ENCODE measurements at regions not wholly inside any gene's neighbourhood (a gene's known extent, or its start where the extent isn't known, plus 50 kb on each side); places are given as distances from the start of the nearest gene placed in this dataset.

GRCh38 chr4:112861691-112862674, 187.5 kb upstream of the ANK2 start:
- no peak for ATAC-seq (ENCODE audit: insufficient number of reproducible peaks, low FRiP score, low read depth)
- H3K36me3 ChIP-seq = no peaks in the 10 kb centered on the region
- H3K4me3 ChIP-seq = peak overlapping the region; percentile 32
- H3K27ac ChIP-seq = peak overlapping the region in 1 of 2 donors; percentile 27
- H3K9me3 ChIP-seq = no peaks in the 10 kb centered on the region
- DNase-seq (ENCODE audit: low spot score) = no peak
- H3K27me3 ChIP-seq (replicated peaks; ENCODE audit: insufficient read depth) = no peaks in the 10 kb centered on the region
- TF ChIP-seq, protein P1, sequence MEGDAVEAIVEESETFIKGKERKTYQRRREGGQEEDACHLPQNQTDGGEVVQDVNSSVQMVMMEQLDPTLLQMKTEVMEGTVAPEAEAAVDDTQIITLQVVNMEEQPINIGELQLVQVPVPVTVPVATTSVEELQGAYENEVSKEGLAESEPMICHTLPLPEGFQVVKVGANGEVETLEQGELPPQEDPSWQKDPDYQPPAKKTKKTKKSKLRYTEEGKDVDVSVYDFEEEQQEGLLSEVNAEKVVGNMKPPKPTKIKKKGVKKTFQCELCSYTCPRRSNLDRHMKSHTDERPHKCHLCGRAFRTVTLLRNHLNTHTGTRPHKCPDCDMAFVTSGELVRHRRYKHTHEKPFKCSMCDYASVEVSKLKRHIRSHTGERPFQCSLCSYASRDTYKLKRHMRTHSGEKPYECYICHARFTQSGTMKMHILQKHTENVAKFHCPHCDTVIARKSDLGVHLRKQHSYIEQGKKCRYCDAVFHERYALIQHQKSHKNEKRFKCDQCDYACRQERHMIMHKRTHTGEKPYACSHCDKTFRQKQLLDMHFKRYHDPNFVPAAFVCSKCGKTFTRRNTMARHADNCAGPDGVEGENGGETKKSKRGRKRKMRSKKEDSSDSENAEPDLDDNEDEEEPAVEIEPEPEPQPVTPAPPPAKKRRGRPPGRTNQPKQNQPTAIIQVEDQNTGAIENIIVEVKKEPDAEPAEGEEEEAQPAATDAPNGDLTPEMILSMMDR (IDR thresholded peaks at IDR 0.05) = no peak
- peaks cover 8 to 12% of the 10 kb centered on the region in 2 donors for H3K4me1 ChIP-seq (ENCODE audit: control insufficient read depth in 1 of 2, low read depth in 2 of 2)

GRCh38 chr4:112865443-112865842, 184.0 kb upstream of the ANK2 start:
- no peaks in the 10 kb centered on the region for H3K36me3 ChIP-seq
- no peak overlapping the region for H3K27ac ChIP-seq
- DNase-seq (ENCODE audit: low spot score) (no peak), ATAC-seq (ENCODE audit: insufficient number of reproducible peaks, low FRiP score, low read depth) (no peak)
- H3K27me3 ChIP-seq (replicated peaks; ENCODE audit: insufficient read depth) = no peaks in the 10 kb centered on the region
- no peak overlapping the region for H3K4me3 ChIP-seq
- no peaks in the 10 kb centered on the region for H3K9me3 ChIP-seq
- H3K4me1 ChIP-seq (ENCODE audit: control insufficient read depth in 1 of 2, low read depth in 2 of 2) = peaks cover 8 to 12% of the 10 kb centered on the region in 2 donors
- TF ChIP-seq, protein P1 (IDR thresholded peaks at IDR 0.05) = no peak

GRCh38 chr4:112876316-112876715, 173.1 kb upstream of the ANK2 start:
- no peaks in the 10 kb centered on the region for H3K9me3 ChIP-seq
- DNase-seq (ENCODE audit: low spot score) (no peak), ATAC-seq (ENCODE audit: insufficient number of reproducible peaks, low FRiP score, low read depth) (no peak)
- H3K27ac ChIP-seq = no peak overlapping the region
- TF ChIP-seq, protein P1 (IDR thresholded peaks at IDR 0.05) = no peak
- H3K4me1 ChIP-seq (ENCODE audit: control insufficient read depth in 1 of 2, low read depth in 2 of 2) = no peaks in the 10 kb centered on the region
- H3K36me3 ChIP-seq = no peaks in the 10 kb centered on the region
- no peaks in the 10 kb centered on the region for H3K27me3 ChIP-seq (replicated peaks; ENCODE audit: insufficient read depth)
- no peak overlapping the region for H3K4me3 ChIP-seq

GRCh38 chr4:112881842-112882241, 167.6 kb upstream of the ANK2 start:
- TF ChIP-seq, protein P1 (IDR thresholded peaks at IDR 0.05) = no peak
- no peak overlapping the region for H3K27ac ChIP-seq
- H3K4me3 ChIP-seq = no peak overlapping the region
- ATAC-seq (ENCODE audit: insufficient number of reproducible peaks, low FRiP score, low read depth) = no peak
- peaks cover 0 to 3% of the 10 kb centered on the region in 2 donors for H3K4me1 ChIP-seq (ENCODE audit: control insufficient read depth in 1 of 2, low read depth in 2 of 2)
- no peaks in the 10 kb centered on the region for H3K27me3 ChIP-seq (replicated peaks; ENCODE audit: insufficient read depth)
- DNase-seq (ENCODE audit: low spot score) = no peak
- H3K36me3 ChIP-seq = no peaks in the 10 kb centered on the region
- no peaks in the 10 kb centered on the region for H3K9me3 ChIP-seq

DNA sequence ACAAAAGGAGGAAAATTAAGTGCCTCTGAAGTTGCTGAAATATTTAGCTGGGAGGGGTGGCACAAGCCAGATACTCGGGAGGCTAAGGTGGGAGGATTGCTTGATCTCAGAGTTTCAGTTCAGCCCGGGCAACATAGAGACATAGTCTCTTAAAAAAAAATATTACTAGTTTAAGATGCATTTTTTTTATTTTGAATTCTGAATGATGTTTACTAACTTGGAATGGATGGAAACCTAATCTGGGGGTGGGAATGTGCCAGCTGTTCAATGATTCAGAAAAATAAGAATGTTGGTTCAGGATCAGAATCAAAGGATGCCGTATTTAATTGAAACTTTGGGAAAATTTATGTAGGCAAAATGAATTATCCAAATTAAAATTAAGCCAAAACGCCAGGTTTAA, 167.2 kb upstream of the ANK2 start:
- H3K4me1 ChIP-seq (ENCODE audit: control insufficient read depth in 1 of 2, low read depth in 2 of 2) = peaks cover 0 to 3% of the 10 kb centered on the region in 2 donors
- TF ChIP-seq, protein P1 (IDR thresholded peaks at IDR 0.05) = no peak
- H3K27me3 ChIP-seq (replicated peaks; ENCODE audit: insufficient read depth) = no peaks in the 10 kb centered on the region
- no peak for ATAC-seq (ENCODE audit: insufficient number of reproducible peaks, low FRiP score, low read depth)
- H3K27ac ChIP-seq = no peak overlapping the region
- H3K36me3 ChIP-seq = no peaks in the 10 kb centered on the region
- no peak for DNase-seq (ENCODE audit: low spot score)
- H3K9me3 ChIP-seq = no peaks in the 10 kb centered on the region
- no peak overlapping the region for H3K4me3 ChIP-seq
